Muscle of arm (tissue), 1 donor: ENCODE measurements at regions not wholly inside any gene's neighbourhood (a gene's known extent, or its start where the extent isn't known, plus 50 kb on each side); places are given as distances from the start of the nearest gene placed in this dataset.

ENCODE experiments used
- DNase-seq: peaks from one replicate; pipeline ENCODE4 v3.0.0-alpha.2; 2013

DNA sequence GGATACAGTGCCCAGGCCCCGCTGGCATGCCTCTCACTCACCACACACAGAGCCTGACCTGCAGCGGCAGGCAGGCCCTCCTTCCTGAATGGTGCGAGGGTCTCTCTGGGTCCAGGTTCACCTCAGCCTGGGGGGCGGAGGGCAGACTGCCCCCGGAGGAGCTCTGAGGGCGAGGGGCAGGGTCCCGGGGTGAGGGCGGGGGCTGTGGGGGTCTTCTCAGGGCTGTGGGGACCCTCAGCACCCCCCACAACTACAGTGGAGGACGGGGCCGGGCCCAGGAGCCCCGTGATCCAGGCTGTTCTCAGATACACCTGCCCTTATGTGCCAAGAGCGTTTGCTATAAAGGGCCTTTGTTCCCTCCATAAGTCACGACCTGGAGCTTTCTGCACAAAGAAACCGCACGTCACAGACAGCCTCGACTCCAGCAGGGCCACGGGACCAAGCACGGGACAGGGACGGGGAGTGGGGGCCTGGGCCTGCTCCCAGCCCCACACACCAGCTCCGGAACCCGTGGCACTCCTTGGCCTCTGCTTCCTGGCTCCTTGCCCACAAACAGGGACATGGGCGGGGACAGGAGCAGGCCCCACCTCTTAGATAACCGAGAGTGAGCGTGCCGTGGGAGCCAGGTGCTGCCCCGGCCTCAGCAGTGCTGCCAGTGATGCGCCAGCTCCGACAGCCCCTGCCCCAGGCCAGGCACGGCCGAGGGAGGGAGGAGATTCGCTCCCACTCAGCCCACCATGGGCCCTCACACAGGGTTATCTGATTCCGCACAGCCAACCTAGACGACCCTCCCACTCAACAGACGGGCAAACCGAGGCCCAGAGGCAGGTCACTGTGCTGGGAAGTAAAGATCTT is 101.9 kb downstream of the RFLNA start:
- no peak for DNase-seq

DNA sequence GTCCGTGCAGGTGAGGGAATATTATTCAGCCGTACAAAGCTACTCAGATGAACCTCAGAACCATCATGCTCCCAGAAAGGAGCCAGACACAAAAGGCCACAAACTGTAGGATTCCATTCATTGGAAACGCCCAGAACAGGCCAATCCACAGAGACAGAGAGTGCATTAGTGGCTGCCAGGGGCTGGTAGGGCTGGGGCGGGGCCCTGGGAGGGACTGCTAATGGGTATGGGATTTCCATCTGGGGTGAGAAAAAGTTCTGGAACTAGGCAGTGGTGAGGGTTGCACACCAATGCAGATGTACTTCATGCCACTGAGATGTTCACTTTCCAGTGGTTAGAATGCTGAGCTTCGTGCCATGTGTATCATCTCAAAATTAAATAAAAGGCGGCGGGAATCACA is 101.1 kb downstream of the RFLNA start:
- DNase-seq: no peak

DNA sequence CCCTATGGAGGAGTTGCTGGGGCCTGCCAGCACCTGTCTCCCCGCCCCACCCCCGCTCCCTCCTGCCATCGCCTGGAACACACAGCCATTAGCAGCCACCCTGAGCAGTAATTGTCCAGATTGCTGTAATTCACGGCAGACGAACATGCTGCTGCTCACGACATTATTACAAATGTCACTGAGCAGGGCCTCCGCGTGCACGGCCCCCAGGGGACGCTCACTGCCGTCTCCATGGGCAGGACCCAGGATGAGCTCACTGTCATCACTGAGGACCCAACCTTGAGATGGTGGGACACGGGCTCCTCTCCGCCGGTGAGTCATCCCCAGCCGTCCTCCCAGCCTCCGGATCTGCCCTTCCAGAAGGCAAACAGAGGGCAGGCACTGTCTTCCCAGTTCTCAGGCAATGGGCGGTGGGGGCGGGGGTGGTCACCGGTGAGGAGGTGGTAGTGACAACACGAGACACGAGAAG is 100.4 kb downstream of the RFLNA start:
- DNase-seq: no peak

DNA sequence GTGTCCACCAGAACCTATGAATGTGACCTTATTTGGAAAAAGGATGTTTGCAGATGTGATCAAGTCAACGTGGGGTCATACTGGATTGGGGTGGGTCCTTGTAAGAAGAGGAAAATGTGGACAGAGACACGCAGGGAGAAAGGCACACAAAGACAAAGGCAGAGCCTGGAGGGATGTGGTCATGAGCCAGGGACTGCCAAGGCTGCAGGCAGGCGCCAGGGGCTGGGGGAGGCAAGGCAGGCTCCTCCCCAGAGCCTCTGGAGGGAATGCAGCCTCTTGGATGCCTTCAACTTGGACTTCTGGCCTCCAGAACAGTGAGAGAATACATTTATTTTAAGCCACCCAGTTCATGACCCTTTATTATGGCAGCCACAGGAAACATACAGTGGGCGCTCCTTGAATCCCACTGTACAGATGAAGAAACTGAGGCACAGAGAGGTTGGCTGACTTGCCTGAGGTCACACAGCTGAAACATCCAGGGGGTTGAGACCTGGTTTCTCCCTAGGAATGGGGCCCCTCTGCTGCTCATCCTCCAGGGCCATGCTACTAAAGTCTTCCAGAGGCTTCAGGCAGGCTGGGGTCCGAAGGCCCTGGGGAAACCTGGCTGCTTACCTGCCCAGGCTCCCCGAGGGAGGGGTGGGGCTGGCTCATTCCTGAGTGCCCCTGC is 99.7 kb downstream of the RFLNA start:
- no peak for DNase-seq

DNA sequence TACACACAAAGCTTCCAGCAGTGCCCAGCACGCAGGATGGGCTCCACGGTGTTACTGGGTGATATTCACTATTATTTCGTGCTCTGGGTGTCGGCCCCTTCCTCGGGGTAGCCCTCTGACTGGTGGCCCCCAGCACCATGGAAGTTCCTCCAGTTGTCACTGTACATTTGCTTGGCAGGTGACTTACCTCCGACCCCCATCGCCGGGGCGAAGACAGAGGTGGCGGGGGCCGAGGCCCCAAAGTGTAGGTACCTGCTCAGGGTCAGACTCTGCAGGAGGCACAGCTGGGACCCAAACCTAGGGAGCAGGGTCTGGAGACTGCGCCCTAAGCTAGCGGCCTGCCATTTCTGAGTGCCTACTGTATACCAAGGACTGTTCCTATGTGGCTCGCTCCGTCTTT is 98.9 kb downstream of the RFLNA start:
- no peak for DNase-seq

DNA sequence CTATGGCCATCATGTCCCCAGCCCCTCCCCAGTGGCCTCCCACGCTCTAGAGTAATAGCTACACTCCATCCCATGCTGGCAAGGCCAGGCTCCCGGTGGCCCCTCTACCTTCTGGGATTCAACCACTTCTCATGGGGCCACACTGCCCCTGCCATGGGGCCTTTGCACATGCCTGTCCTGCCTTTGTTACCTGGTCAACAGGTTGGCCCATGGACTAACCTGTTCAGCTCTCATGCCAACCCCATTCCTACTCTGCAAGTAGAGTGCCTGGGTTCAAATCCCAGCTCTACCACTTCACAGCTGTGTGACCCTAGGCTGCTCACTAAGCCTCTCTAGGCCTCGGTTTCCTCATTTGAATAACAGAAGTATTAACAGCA is 98.5 kb downstream of the RFLNA start:
- no peak for DNase-seq

DNA sequence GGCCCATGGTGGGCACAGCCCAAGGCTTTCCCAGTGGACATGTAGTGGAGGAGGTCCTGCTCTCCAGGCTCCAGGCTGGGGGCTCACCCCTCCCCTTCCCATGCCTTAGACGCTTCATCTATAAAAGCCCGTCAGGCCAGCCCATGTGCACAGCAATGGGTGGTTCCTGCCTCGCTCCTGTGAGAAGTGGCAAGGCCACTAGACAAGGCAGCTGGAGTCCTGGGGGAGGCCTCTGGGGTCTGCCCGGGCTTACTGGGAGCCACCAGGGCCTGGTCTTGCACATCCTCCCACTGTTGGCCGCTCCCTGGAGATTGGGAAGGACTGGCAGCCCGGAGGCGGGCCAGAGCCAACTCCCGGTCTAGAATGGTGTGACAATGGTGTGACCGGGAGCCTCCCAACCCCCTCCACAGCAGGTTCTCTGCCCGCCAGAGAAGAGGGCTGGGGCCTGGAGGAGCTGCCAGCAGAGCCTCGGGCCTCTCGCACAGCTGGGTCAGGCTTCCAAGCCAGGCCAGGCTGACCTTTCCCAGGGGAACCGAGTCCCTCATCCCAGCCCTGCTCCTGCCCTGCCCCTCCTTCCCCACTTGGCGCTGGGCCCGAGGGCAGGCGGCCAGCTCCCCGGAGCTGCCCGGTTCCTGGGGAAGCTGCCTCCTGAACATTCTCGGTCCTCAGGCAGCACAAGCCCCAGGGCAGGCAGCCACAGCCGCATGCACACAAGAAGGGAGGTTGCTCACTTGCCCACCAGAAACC is 97.9 kb downstream of the RFLNA start:
- DNase-seq: peak; percentile 71

DNA sequence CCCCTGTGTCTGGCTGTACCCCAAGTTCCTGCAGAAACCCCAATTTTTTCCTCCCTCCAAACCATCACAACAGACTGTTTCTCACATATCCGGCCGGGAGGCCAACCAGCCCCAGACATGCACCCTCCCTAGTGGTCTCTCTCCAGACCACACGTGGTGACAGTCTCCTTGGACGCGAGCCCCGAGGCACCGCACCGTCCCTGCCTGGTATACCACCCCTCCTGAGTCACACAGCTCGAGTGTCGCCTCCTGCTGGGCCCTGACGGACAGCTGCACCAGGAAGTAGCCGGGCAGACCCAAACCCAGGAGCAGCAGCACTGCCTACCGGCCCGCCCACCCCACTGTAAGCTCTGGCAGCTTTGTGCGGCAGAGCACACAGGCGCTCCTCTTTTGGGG is 97.4 kb downstream of the RFLNA start:
- DNase-seq: no peak

DNA sequence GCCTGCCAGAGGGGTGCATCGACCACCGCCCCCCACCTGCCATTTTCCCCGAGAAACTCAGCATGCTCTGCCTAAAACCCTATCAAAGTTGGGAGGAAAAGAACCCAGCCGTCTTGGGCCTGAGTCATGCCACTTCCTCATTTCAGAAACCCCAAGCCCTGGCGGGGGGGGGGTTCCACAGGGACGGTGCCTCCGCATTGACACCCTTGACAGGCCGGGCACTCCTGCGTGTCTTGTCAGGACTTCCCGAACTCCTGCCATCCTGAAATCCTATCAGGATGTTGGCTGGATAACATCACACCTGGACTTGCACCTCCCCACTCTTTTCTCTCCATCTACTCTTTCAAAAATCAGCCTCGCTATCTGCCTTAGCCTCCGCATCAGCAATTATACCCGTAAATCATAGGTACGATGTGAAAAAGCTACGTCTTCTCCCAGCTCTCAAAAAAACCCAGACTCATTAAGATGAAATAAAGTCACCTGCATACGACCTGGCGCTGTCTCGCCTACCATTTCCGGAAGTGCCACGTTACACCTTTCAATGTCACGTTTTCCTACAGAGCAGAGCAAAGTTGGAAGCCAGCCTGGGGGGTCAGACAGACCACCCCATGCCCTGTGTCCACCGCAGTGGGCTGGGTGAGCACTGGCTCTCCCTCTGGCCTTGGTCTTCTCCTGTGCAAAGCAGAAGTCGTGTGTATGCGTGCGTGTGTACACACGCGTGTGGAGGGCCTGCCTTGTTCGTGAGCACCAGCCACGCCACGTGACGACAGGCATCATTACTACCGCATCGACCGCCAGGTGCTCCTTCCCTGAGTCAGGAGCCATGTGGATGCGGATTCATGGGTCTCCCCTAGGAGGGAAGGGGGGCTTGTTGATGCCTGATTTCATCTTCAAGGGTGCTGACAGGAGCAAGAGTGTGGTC is 96.7 kb downstream of the RFLNA start:
- no peak for DNase-seq

DNA sequence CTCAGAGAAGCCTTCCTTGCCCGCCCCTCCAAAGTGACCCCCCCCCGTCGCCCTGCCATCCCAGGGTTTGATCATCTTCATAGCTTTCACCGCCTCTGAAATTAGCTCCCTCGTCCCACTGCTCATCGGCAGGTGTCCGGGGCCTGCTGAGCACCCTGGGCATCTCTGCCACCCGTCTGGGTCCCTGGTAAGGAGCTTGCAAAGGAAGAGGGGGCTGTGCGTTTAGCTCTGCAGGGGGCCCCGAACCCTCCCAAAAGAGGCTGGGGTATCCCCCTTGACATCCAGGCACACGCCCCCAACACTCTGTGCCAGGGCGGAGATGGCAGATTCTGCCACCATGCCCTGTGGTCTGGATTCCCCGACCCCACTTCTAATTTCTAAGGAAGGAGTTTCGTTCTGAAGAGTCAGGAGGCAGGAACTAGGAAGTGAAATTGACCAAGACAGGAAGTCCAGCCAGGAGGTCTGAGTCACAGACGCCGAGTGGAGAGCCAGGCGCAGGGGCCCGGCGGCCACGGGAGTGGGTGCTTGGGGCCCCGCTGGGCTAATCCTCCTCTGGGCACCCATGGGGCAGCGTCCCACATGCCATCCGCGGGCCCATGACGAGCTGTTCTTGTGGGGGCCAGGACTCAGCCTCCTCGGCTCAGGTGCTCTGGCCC is 95.7 kb downstream of the RFLNA start:
- DNase-seq: no peak

DNA sequence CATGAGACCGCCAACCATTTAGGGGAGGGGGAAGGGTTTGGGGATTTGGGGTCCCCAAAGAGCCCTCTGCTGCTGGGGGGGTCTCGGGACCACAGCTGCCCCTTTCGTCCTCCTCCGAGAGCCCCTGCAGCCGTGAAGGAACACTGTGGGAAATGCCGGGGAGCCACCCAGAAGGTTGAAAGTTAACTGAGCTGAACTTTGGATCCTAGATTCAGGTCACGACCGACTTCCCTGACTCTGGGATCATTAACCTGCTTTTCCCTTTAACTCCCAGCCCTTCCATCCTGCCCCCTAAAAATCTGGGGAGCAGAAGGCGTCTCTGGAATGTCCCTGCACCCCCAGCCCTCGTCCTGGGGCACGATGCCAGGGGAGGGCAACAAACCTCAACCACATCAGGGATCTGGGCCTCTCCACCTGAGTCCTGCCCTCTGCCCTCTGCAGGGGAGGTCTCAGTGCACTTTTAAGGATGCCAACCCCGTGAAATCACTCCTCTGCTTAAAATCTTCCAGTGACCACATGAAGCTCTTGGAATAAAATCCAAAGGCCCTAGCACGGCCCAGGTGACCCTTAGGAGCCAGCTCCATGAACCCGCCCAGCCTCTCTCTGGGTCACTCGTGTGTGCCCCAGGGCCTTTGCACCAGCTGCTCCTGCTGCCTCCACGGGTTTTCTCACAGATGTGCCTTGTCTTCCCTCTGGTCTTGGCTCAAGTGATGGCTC is 95.0 kb downstream of the RFLNA start:
- DNase-seq: no peak

DNA sequence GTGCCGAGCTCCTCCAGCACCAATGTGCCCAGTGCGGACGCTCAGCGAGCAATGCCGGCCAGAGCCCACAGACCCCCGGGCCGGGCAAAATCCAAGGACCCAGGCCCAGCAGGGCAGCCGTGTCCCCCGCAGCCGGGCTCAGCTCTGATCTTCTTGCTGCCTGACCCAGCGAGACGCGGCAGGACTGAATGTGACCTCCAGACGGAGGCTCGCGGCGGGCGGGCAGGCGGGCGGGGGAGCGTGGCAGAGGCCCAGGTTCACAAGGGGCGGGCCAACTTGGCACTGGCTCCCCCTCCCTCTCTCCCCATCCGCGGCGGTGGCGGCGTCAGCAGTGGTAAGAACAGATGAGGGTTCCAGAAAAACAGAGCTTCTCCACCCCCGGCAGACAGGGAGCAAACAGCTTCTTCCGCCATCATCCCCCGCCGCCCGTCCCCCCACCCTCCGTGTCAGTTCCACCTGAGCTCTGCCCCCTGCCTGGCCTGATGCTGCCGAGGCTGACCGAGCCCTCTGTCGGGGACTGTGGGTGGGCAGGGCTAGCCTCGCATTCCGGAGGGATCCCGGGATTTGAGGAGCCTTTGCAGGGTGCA is 94.3 kb downstream of the RFLNA start:
- peak; percentile 67 for DNase-seq

DNA sequence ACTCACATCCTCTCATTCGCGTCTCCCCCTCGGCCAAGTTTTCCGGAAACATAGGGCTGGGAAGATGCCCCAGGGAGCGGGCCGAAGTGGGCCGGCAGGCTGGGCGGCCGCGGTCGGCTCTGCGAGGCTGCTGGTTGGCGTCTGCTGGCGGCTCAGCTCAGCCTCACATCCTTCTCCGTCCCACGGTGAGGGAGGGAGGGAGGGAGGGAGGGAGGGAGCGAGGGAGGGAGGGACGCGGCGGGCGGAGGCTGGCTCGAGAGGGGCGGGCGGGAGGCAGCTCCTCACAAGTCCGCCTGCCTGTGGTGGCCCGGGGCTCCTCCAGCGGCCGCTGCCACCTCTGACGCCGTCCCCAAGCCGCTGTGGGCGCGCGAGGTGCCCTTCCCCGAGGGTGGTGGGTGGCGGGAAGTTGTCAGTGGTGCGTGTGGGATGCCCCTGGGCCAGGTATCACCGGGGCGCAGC is 93.8 kb downstream of the RFLNA start:
- peak; percentile 84 for DNase-seq

DNA sequence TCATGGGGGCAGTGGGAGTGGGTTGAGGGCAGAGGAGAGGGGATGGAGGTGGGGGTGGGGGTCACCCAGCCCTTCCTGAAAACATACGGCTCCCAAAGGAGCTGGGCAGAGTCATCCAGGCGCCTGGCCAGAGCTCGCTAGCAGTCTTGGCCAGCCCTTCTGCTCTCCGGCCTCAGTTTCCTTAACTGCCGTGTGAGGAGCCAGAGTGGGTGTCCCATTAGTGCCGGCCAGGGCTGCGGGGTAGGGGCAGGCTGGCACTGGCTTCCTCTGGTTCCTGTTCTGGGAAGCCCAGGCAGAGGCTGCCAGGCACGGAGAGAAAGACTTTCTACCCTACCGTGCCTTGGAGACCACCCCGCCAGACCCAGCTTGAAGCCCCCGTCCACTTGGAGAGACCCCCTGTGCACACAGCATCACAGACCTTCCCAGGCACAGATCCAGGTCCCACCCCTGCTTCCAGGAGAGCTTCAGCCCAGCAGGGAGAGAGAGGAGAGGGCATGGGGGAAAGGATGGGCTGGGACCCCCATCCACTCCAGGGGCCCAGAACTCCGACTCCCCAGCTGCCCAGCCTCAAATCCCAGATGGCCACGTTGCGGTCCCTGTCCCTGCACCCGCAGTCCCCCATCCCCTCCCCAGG is 93.3 kb downstream of the RFLNA start:
- DNase-seq: no peak

DNA sequence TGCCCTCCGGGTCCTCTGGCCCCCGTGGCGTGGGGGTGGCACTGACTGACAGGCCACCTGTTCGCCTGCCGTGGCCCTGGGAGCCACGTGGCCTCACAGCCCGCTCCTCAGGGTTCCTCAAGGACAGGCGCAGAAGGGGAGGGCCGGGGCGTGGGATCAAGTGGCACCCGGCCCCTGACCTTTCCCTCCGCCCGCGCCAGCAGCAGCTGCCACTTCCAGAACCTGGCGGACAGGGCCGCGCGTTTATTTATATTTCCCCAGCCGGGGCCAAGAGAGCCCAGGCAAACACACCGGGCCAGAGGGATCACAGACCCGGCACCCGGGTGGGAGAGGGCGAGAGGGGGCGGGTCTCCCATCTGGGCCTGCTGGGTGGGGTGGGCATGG is 92.6 kb downstream of the RFLNA start:
- no peak for DNase-seq

DNA sequence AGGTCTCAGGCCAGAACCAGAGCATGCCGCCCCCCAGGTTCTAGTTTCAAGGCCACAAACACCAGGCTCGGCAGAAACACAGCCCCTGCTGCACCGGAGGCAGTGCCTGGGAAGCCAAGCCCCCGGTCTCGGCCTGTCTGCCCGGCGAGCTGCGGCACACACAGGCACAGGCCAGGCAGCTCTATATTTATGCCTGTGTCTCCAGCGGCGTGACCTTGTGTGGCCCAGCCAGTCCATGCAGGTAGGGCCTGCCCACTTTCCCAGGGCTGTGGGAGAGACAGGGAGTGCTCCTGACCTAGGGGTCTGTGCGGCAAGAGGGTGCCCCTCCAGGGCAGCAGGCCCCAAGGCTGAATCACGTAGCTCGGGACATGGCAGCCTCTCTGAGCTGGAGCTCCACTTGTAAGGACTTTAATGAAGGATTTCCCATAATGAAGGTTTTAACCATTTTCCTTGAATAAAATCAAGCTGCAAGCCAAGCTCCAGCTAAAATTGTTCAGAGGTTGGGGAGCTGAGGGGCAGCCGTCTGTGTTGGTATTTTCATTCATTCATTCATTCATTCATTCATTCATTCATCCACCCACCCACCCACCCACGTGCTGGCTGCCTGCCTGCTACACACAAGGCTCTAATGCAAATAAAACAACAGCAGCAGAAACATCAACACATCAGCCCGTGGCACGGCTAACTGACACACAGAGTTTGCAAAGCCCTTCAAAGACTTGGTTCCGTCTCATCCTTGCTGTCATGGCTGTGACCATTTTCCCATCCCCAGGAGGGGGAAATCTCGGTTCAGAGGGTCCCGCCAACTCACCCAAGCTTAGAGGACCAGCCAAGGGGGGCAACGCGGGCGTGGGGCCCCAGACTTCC is 92.0 kb downstream of the RFLNA start:
- DNase-seq: no peak

DNA sequence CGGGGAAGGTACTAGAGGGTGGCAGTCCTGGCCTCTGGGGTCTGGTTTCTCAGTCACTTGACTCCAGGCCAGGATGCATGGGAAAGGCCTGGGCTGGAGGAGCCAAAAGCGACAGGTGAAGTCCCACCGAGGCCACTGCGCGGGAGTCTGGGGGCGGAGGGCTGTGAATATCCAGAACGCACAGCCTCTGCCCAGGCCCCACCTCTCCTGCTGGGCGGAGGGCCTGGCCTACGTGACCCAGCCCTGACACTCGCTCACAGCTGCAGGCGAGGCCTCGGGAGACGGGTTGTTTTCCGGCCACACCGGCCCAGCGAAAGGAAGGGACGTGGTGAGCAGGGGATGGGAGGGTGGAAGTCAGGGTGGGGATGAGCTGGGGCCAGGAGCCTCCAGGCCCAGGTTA is 91.2 kb downstream of the RFLNA start:
- peak; percentile 75 for DNase-seq

DNA sequence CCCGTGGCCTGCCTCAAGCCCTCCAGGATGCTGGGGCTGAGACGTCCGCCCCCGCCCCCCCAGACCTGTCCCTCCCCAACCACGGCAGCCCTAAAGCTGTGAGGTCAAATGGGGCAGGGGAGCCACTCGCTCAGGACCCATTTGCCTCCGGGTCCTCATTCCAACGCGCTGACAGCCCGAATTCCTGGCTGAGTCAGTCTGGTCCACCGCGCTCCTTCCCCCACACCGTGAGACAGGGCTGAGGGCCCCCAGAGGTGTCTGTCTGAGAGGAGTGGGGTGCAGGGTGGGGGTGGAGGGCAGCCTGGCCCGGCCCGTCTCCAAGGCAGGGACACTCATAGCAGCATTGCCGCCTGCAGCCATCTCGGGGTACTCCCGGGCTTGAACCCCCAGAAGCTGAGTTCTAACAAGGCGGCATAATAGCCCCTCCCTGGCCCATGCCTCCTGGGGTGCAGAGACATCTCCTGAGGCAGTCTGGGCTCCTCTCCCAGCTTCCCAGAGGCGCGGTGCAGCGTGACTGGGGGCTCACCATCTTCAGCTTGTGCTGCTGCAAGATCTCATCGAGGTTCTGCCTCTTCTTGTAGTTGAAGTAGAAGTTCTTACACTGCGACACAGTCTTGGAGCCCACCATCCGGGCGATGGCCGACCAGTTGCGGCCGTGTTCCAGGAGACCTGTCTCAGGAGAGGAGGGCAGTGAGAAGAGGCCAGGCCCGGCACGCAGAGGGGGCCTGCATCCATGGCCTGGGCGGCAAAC is 90.5 kb downstream of the RFLNA start:
- DNase-seq: no peak
